H1 (cell line): ENCODE measurements at regions not wholly inside any gene's neighbourhood (a gene's known extent, or its start where the extent isn't known, plus 50 kb on each side); places are given as distances from the start of the nearest gene placed in this dataset.

Experiments used
- CTCF ChIP-seq, 3 experiments: IDR thresholded peaks; 1 replicate in 2 of 3; 2 replicates in 1 of 3; pipeline versions ENCODE4 v1.5.1 to v1.6.1; 2011; ENCODE audit warnings: low read length in 3 of 3, mild to moderate bottlenecking in 3 of 3, inconsistent platforms in 2 of 3, low read depth in 1 of 3, moderate library complexity in 1 of 3; ENCODE audit not compliant: insufficient read depth in 1 of 3; ENCODE audit errors: control extremely low read depth in 1 of 3
- POLR2AphosphoS5 ChIP-seq: IDR thresholded peaks from 2 replicates; pipeline ENCODE4 v1.6.1; 2011; ENCODE audit warnings: low read depth, low read length
- RAD21 ChIP-seq, 2 experiments: IDR thresholded peaks in 1 of 2; conservative IDR thresholded peaks in 1 of 2; 2 replicates each; pipeline ENCODE4 v1.6.1; 2011; ENCODE audit warnings: low read depth in 2 of 2, low read length in 2 of 2, improper control_type of control experiment in 1 of 2, inconsistent platforms in 1 of 2, mild to moderate bottlenecking in 1 of 2, moderate library complexity in 1 of 2
- SAP30 ChIP-seq: fragments of 300-600 bp; sonication (generic); IDR thresholded peaks from 2 replicates; pipeline ENCODE4 v1.7.1; 2012; ENCODE audit warnings: low read length, moderate library complexity, mild to moderate bottlenecking, inconsistent platforms; ENCODE audit not compliant: insufficient read depth, insufficient replicate concordance
- SRF ChIP-seq: IDR thresholded peaks from 2 replicates; pipeline ENCODE4 v1.6.1; 2011; ENCODE audit warnings: mild to moderate bottlenecking, low read depth, low read length, moderate library complexity
- SUZ12 ChIP-seq: fragments of 200-600 bp; sonication (generic); IDR thresholded peaks from 2 replicates; pipeline ENCODE4 v1.6.1; 2012; ENCODE audit warnings: mild to moderate bottlenecking, inconsistent platforms, low read length, moderate library complexity, mixed read lengths
- YY1 ChIP-seq: IDR thresholded peaks from 2 replicates; pipeline ENCODE4 v1.6.1; 2011; ENCODE audit warnings: low read depth, mild to moderate bottlenecking, low read length

GRCh38 chr20:48433178-48433577 is 394.6 kb downstream of the PREX1 start:
- TF ChIP-seq CTCF (IDR thresholded peaks at IDR 0.05; ENCODE audit: control extremely low read depth in 1 of 3, insufficient read depth in 1 of 3, low read depth in 1 of 3, low read length in 3 of 3) (no peak), SUZ12 (no peak), POLR2AphosphoS5 (no peak), SRF (no peak), SAP30 (no peak), YY1 (no peak), RAD21 (IDR thresholded peaks at IDR 0.05 in 1 of 2, conservative IDR thresholded peaks at IDR 0.05 in 1 of 2; ENCODE audit: low read depth in 2 of 2, low read length in 2 of 2) (no peak)
